Right hindlimb (tissue), 1 donor: ENCODE measurements at regions not wholly inside any gene's neighbourhood (a gene's known extent, or its start where the extent isn't known, plus 50 kb on each side); places are given as distances from the start of the nearest gene placed in this dataset.

Experiments
- DNase-seq: peaks from one replicate; pipeline ENCODE4 v3.0.0-alpha.2; 2018

- no peak for DNase-seq
Measured at GRCh38 chr9:80569236-80569635, 997.5 kb downstream of the TLE4 start.

GRCh38 chr9:80561526-80561925 is 989.8 kb downstream of the TLE4 start:
- no peak for DNase-seq

DNA sequence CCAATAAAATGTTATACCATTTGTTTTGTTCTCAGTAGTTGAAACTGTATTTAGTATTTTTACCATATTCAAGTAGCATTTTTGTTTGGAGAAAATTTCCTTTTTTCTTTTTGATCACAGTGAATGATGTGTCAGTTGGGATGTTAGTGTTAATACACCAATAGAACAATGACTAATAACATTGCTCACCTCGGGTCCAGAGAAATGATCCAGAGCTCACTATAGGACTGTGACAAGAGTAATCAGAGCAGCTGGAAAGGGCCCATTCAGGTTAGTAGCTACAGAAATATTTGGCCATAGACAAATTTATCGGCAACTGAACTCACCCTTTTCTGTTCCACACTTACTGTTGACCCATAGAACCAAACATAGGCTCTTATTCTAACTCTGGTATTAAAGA is 989.2 kb downstream of the TLE4 start:
- DNase-seq, result no peak

GRCh38 chr9:80557256-80557655 is 985.5 kb downstream of the TLE4 start:
- DNase-seq, result no peak

- DNase-seq, result no peak
Measured at GRCh38 chr9:80556631-80557030, 984.9 kb downstream of the TLE4 start.

DNA sequence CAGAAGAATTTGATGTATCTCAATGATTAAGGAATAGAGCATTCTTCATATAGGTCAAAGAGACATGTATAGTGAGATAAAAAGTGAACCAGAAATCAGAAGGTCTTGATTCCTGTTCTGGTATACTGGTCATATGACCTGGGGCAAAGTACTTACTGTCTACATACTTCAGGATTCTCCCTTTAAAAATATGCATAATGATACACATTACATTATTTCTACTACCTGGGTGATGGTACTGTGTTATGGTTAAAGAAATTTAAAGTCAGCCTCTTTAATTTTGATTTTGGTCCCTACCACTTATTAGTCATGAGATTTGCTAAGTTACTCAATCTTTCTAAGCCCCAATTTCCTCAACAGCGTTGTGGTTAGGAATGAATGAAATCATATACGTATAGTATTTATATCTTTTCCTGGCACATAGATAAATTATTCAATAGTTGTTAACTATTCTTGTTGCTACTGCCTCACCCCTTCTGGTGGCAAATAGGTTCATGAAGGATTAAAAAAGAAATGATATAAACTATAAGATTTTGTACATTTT is 984.1 kb downstream of the TLE4 start:
- DNase-seq, result no peak

DNA sequence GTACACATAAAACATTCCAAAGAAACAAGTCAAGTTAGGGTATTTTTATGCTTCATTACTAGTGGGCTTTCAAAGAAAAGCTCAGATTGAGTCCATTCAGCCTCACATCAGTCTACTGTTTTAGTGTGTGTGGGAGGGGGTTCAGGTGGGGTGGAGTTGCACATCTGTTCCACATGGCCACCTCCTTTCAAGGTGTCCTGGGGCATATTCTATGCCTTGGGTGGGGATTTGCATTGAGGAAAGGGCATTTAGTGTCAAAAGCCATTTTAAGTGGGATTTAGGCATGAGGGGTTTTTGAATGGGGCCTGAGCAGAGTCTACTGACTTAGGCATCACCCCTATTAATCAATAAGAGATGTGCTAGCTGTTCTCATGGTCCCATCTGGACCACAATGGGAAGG is 983.1 kb downstream of the TLE4 start:
- DNase-seq, result no peak

- DNase-seq, result no peak
Measured at GRCh38 chr9:80554301-80554700, 982.5 kb downstream of the TLE4 start.

GRCh38 chr9:80552931-80553330 is 981.2 kb downstream of the TLE4 start:
- DNase-seq, result no peak

DNA sequence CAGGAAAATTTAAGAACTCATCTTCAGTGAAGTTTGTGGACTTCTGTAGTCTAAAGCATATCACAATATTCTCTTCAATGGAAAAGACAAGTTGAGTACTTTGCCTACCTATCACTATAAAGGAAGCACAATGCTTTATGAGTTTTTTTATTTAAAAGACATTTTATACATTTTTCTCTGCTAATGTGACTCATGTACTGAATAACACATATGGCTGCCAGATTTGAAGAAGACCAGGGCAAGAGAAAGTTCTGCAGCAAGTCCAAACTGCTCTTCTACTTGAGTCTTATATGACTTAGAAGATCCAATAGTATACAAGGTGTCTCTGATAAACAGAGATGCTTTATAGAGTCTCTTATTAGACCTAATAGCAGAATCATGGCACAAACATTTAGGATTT is 978.4 kb downstream of the TLE4 start:
- no peak for DNase-seq

DNA sequence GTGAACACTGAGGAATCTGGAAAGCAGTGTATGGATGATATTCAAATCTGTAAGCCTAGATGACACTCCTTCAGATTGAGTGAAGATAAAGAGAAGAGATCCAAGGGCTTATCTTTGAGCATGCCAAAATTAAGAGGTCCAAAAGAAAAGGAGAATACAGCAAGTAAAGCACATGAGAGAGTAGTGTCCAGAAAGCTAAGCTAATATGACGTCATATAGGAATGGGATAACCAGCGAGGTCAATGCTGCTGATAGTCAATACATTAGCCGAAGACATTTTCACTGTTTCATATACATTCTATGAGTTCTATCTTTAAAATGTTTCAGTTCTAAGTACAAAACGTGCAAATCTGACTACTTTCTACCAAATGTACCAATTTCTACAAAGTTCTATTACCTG is 975.8 kb downstream of the TLE4 start:
- DNase-seq, result no peak

DNA sequence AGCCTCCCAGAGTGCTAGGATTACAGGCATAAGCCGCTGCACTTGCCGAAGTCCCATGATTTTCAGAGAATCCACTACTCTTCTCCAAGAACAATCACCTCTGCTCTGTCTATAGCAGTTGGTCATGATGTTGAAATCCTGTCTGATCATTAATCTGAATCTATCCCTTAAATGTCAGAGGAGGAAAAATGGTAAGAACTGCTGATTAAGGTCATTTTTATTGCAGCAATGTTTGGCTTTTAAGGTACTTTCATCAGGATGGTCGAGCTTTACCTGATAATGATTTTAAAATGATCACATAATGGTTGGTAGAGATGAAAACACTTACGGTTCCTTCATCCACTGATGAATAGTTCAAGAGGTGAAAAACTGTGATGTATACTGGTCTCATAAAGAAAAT is 968.6 kb downstream of the TLE4 start:
- no peak for DNase-seq

DNA sequence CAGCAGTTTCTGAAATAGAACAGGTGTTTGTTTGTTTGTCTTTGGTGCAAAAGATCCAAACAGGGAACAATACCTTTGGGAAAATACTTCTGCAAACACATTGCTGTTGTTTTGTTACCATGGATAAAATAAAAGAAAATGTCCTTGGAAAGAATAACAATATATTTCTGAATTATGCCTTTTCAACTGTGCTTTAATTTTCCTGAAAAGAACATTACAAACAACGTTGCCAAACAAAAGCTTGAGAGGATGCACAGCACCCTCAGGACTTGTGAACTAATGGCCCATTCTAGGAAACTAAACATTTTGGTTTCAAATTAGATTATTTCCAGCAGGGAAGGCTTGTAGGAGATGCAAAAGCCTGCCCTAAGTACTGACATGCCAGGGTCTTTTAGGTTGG is 967.2 kb downstream of the TLE4 start:
- DNase-seq, result no peak

GRCh38 chr9:80522465-80522864 is 950.7 kb downstream of the TLE4 start:
- DNase-seq, result no peak

DNA sequence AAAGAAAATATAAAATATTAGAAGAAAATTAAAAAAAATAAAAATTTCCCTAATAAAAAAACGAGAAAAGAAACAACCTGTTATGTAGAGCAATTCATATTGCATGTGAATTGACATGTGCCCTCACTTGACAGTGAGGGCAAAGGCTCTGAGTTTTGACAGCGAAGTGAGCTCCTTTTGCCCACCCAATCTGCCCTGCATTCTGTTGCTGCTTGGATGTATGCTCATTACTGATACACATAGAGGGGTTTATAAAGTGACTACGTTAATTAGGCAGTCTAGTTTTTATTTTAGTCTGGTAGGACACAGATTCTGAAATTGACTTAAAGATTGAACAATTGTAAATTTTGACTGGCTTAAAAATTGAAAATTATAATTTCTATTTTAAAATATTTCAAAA is 949.4 kb downstream of the TLE4 start:
- DNase-seq, result no peak

DNA sequence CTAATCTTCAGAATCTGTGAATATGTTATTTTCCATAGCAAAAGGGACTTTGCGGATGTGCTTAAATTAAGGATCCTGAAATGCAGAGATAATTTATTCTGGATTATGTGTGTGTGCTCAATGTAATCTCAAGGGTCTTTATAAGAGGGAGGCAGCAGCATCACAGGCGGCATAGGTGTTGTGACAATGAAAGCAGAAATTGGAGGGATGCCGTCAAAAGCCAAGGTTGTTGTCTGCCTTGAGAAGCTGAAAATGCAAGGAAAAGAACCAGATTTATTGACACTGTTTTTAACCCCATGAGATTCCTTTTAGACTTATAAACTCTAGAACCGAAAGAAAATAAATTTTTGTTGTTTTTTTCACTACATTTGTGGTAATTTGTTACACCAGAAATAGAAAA is 948.5 kb downstream of the TLE4 start:
- DNase-seq, result no peak

GRCh38 chr9:80518441-80518840 is 946.7 kb downstream of the TLE4 start:
- DNase-seq, result no peak

- no peak for DNase-seq
Measured at GRCh38 chr9:80516679-80517078, 944.9 kb downstream of the TLE4 start.

GRCh38 chr9:80509358-80509757 is 937.6 kb downstream of the TLE4 start:
- DNase-seq, result no peak

DNA sequence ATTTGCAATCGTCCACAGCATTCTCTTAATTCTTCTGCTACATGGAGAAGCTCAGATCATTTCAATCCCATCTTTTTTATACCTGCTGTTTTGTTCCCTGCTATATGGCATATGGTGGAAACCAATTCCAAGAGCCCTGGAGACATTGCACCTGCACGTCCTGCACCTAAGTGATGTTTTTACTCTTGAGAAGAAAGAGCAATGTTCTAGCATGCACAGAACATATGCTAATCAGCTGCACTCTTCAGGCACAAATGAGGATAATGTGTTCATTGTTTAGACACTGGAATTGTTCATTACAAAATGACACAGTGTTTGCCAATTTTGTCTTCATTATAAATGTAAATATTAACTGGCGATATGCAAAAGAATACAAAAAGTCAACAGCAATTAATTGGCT is 935.8 kb downstream of the TLE4 start:
- no peak for DNase-seq

DNA sequence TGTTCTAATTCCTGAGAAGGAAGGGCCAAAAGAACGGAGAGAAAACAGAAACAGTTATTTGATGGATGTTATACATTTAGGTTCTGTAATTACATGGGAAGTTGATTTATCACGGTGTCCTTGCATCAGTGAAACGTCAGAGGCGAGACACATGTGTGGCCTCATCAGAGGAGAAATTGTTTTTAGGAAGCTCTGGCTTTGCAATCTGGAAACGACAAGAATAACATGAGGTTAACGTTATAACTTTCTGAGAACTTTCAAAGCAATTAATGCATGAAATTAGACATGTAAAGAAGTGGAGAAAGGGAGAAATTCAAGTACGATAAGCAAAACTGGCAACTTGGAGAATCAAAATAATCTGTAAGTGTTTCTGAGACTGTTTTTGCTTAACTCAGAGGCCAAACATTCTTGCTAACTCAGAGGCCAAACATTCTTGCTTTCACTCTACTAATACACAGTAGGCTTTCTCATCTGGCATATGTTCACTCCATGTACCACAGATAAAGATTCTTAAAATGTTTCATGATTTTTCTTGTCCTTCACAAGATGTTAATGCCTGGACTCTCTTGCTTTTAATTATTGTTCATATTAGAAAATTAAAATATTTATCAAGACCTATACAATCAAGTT is 933.0 kb downstream of the TLE4 start:
- no peak for DNase-seq

DNA sequence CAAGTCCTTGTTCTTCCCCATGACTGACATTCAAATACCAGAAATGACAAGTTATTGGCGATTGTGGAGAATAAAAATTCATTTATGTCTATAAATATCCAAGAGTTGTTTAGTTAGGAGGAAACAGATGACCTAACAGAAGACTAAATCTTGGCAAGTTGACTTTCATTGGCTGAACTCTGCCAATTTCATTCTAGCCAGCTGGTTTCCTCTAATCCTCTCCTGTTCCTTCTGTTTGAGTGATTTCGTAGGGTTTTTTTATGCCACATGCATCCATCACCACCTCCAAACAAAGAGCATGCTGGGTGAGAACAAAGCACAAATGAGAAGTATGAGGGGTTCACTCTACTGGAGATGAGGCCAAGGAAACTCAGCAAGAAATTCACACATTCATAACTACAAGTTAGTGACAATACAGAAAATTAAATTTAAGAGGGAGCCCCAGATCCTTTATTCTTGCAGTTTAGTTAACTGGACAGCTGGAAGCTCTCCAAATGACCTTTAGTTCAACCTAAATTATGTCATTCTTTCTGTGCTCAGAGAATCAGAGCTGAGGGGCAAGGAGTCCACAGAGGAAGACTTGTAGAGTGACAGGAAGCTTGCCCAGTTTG is 932.0 kb downstream of the TLE4 start:
- DNase-seq, result peak; percentile 67

DNA sequence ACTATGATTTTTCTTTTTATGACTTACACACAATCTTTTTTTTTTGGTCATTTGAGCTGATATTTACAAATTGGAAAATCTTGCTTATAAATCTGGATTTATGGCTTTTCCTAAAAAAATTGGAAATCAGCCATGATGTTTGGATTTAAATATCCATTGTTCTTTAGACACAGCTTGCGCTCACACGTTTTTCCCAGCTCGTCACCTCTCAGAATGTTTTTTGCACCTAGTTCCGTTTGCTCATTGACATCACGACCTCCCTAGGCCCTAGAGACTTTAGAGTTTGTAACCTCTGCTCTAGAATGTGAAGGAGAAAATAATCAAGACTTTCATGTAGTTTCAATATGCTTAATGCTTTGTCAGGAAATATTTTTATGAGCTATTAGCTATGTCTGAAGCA is 930.5 kb downstream of the TLE4 start:
- no peak for DNase-seq

GRCh38 chr9:80501635-80502034 is 929.9 kb downstream of the TLE4 start:
- no peak for DNase-seq

GRCh38 chr9:80500300-80500699 is 928.5 kb downstream of the TLE4 start:
- DNase-seq, result no peak
